ENCODE measurements at regions not wholly inside any gene's neighbourhood (a gene's known extent, or its start where the extent isn't known, plus 50 kb on each side); places are given as distances from the start of the nearest gene placed in this dataset.

GRCh38 chr2:43102366-43103092 is 123.9 kb downstream of the ZFP36L2 start:
- TF ChIP-seq POLR2AphosphoS5 (IDR thresholded peaks at IDR 0.05; ENCODE audit: low read depth, low read length) (no peak), SIN3A (IDR thresholded peaks at IDR 0.05; ENCODE audit: borderline replicate concordance, insufficient read depth, low read length) (no peak), FOXP2 (optimal IDR thresholded peaks at IDR 0.05; ENCODE audit: borderline replicate concordance, extremely low read depth, extremely low read length, insufficient read depth) (no peak), TAF1 (IDR thresholded peaks at IDR 0.05; ENCODE audit: borderline replicate concordance, insufficient read depth, low read length) (no peak), REST (IDR thresholded peaks at IDR 0.05; ENCODE audit: insufficient read depth in 1 of 2, low read depth in 2 of 2, low read length in 2 of 2) (no peak)

GRCh38 chr2:43101751-43102150 is 124.7 kb downstream of the ZFP36L2 start:
- TF ChIP-seq REST (IDR thresholded peaks at IDR 0.05; ENCODE audit: insufficient read depth in 1 of 2, low read depth in 2 of 2, low read length in 2 of 2) = no peak
- TF ChIP-seq POLR2AphosphoS5 (IDR thresholded peaks at IDR 0.05; ENCODE audit: low read depth, low read length) = no peak
- no peak for TF ChIP-seq SIN3A (IDR thresholded peaks at IDR 0.05; ENCODE audit: borderline replicate concordance, insufficient read depth, low read length)
- TF ChIP-seq TAF1 (IDR thresholded peaks at IDR 0.05; ENCODE audit: borderline replicate concordance, insufficient read depth, low read length) = no peak
- TF ChIP-seq FOXP2 (optimal IDR thresholded peaks at IDR 0.05; ENCODE audit: borderline replicate concordance, extremely low read depth, extremely low read length, insufficient read depth) = no peak

GRCh38 chr2:43100883-43101662 is 125.3 kb downstream of the ZFP36L2 start:
- TF ChIP-seq FOXP2 (optimal IDR thresholded peaks at IDR 0.05; ENCODE audit: borderline replicate concordance, extremely low read depth, extremely low read length, insufficient read depth) (no peak), REST (IDR thresholded peaks at IDR 0.05; ENCODE audit: insufficient read depth in 1 of 2, low read depth in 2 of 2, low read length in 2 of 2) (no peak), SIN3A (IDR thresholded peaks at IDR 0.05; ENCODE audit: borderline replicate concordance, insufficient read depth, low read length) (no peak), POLR2AphosphoS5 (IDR thresholded peaks at IDR 0.05; ENCODE audit: low read depth, low read length) (no peak), TAF1 (IDR thresholded peaks at IDR 0.05; ENCODE audit: borderline replicate concordance, insufficient read depth, low read length) (no peak)

GRCh38 chr2:43100362-43100882 is 126.0 kb downstream of the ZFP36L2 start:
- no peak for TF ChIP-seq FOXP2 (optimal IDR thresholded peaks at IDR 0.05; ENCODE audit: borderline replicate concordance, extremely low read depth, extremely low read length, insufficient read depth)
- no peak for TF ChIP-seq TAF1 (IDR thresholded peaks at IDR 0.05; ENCODE audit: borderline replicate concordance, insufficient read depth, low read length)
- TF ChIP-seq SIN3A (IDR thresholded peaks at IDR 0.05; ENCODE audit: borderline replicate concordance, insufficient read depth, low read length) = no peak
- no peak for TF ChIP-seq REST (IDR thresholded peaks at IDR 0.05; ENCODE audit: insufficient read depth in 1 of 2, low read depth in 2 of 2, low read length in 2 of 2)
- no peak for TF ChIP-seq POLR2AphosphoS5 (IDR thresholded peaks at IDR 0.05; ENCODE audit: low read depth, low read length)

Data from PFSK-1 (cell line).